HCEC 1CT (cell line): ENCODE measurements at regions not wholly inside any gene's neighbourhood (a gene's known extent, or its start where the extent isn't known, plus 50 kb on each side); places are given as distances from the start of the nearest gene placed in this dataset.

Experiments used
- DNase-seq: peaks from one replicate; pipeline ENCODE4 v3.0.0-alpha.2; 2017

GRCh38 chrX:109843963-109844751 lies 111.1 kb upstream of the ACSL4 start:
- no peak for DNase-seq

DNA sequence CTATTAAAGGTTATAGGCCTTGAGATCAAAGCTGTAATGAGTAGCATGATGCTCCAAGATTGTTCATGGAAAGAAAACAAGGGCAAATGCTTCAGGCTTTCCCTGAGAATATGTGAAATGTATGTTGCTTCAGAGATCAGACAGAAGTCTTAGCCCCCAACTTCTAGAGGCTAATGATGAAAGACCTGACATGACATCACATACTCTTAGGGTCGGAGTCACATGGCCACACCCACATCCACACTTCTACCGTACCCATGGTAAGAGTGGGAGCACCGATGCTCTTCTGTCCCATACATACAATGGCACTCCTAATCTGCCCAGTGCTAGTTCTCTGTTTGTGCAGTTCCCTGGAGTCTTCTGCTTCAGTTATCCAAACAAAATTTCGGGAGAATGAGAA lies 111.9 kb upstream of the ACSL4 start:
- no peak for DNase-seq

DNA sequence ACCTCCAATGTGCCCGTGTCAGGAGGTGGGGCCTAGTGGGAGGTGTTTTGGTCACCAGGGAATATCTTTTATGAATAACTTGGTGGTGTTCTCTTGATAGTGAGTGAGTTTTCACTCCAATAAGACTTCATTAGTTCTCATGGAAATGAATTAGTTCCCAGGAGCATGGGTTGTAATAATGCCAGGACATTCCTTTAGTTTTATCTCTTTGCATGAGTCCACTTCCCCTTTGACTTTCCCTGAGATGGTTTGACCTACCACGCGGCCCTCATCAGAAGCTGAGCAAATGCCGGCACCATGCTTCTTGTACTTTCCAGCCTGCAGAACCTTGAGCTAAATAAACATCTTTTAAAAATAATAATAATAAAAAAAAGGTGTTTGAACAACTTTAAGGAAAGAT lies 112.9 kb upstream of the ACSL4 start:
- no peak for DNase-seq

GRCh38 chrX:109847257-109848187 lies 114.5 kb upstream of the ACSL4 start:
- peak; percentile 86 for DNase-seq

- no peak for DNase-seq
Observed at GRCh38 chrX:109848461-109849050, 115.5 kb upstream of the ACSL4 start.

GRCh38 chrX:109854096-109854495 lies 121.0 kb upstream of the ACSL4 start:
- no peak for DNase-seq

- DNase-seq, result no peak
Observed at GRCh38 chrX:109855501-109855900, 122.4 kb upstream of the ACSL4 start.

DNA sequence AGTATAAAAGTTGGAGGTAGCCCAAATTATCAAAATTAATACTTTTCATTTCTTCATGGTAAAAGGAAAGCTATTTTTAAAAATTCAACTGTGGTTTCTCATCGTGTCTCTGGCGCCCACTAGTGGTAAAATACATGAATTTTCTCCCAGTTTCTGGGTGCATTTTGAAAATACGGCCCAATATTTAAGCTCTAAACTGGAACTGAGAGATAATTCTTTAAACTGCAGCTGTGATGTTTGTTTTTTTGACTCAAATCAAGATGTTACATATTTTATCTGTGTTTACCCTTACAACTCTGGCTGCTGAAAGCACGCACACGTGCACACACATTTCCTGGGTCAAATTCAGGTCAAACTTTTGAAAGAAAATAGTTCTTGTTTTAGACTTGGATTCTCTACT lies 123.9 kb upstream of the ACSL4 start:
- peak; percentile 45 for DNase-seq

DNA sequence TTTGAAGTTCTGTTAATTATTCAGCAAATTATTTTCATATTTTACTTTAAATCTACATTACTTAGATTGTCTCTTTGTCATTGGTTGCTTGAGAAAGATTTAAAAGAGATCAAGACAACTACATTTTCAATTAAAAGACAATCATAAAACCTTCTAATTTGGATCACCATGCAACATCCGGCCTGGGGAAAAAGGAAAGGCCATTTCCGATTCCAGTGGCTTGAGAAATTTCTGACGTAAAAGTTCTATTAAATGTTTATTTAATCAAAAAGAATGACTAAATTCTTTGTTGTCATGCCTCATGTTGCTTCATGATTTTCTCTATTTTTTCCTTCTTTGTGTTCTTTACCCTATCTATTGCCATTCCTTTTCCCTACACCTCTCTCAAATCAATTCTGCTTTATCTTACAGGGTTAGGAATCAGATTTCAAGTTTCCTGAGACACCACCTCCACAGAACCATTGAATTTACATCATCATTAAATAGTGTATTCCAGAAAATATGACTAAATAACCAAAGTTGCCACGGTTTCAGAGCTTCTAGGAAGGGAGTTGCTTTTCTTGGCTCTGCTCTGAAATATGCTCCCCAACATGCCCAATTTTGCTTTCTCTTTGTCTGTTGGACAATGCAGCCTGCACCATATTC lies 124.6 kb upstream of the ACSL4 start:
- peak; percentile 38 for DNase-seq

DNA sequence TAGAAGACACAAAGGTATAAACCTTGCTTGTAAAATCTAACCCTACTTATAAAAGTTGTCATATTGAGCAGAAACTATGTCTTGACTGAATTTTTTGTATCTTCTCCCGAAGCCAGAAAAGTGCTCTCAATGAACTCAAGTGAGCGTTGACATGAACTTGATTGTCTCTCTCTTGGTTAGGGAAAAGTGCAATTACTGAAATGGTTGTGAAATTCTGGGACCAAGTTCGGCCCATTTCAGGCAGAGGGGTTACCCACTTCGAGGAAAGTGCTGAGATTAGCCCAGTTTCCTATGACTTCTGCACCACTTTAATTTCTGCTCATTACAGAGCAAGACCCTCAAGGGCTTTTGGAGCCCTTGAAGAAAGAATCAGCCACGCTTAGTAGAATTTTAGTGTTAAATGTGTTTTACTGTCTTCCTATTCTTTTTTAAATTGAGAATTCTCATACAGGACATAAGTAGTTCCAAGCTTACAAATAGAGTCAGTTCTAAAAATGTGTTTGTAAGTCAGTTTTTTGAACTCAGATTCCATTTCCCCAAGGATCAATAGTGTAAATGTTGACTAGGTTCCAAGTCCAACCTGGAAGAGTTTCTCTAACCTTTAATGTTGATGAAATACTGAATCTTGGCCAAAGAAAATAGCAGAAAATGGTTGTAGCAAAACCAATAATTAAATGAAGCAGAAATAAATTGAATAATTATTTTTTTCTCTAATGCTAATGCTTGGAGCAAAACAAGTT lies 125.7 kb upstream of the ACSL4 start:
- no peak for DNase-seq

DNA sequence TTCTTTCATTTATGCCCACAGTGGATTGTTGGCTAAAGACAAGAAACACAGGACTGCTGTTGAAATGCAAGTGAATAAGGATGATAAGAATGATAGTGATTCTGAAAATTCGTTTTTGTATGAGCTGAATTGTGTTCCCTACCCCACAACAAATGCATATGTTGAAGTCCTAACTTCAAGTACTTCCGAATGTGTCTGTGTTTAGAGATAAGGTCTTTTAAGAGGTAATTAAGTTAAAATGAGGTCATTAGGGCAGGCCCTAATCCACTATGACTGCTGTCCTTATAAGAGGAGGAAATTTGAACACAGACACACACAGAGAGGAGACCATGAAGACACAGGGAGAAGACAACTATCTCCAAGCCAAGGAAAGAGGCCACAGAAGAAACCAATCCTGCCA lies 126.6 kb upstream of the ACSL4 start:
- no peak for DNase-seq

GRCh38 chrX:109862433-109862832 lies 129.4 kb upstream of the ACSL4 start:
- no peak for DNase-seq

DNA sequence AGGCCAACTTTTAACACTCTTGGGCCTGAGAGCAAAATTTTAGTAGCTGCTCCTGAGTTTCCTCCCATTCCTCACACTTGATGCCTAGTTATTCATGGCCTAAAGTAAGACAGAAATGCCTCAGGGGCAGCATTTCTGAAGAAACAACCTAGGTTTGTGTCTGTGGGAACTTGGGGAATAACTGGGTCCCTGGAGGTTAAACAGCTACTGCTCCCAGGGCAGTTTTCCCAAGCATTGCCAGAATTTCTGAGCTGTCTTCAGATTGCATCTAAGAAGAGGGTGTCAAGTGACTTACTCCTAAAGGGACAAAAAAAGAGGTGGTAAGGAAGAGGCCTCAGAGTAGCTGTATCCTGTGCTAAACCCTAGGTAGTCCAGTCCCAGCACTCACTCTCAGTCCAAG lies 130.8 kb upstream of the ACSL4 start:
- no peak for DNase-seq

GRCh38 chrX:109871121-109871888 lies 131.6 kb upstream of the TMEM164 start:
- DNase-seq, result no peak

DNA sequence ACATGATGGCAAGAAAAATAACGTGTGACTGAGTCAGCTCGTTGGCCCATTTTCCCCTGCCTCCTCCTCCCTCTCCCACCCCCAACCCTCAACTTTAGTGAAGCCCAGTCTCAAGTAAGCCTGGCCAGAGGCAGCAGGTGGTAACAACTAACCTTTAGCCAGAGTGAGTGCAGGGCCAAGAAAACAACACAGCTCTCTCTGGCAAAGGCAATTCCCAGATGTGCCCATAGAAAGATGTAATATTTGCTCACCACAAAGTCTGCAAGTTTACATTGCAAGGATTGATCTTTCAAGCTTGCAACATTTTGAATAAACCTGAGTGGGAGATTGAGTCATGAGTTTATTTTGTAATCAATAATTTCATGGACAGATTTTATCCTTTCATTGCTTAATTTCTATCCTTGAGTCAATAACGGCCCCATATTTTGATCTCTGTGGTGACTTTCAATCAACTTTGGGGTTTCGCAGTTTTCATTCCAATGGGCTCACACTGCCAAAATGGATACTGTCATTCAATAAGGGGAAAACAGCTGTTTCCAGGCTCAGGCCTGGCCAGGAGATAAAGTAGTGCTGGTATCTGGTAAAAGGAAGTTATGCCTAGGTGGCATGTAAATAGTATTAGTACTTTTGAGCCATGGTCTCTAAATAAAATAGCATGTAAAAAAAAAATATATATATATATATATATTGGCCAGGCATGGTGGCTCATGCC lies 130.7 kb upstream of the TMEM164 start:
- DNase-seq, result peak; percentile 62

DNA sequence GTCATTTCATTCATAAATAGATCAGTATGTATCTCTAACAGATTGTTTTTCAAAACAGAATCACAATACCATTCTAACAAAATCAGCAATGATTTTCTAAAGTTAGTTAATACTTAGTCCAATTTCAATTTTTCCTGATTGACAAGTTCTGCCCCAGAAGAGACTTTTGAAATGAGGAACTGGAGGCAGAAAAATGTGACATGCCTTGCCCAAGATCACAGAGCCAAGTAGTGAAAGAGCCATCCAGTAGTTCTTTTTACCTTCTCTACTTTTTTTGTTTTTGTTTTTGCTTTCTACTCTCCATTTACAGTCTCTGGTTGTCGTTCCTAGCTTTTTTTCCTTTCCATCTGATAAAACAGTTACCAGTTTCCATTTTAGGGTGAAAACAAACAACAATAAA lies 129.3 kb upstream of the TMEM164 start:
- DNase-seq, result no peak

- no peak for DNase-seq
Observed at GRCh38 chrX:109873983-109874382, 128.9 kb upstream of the TMEM164 start.

- DNase-seq, result no peak
Observed at GRCh38 chrX:109874548-109874947, 128.4 kb upstream of the TMEM164 start.

DNA sequence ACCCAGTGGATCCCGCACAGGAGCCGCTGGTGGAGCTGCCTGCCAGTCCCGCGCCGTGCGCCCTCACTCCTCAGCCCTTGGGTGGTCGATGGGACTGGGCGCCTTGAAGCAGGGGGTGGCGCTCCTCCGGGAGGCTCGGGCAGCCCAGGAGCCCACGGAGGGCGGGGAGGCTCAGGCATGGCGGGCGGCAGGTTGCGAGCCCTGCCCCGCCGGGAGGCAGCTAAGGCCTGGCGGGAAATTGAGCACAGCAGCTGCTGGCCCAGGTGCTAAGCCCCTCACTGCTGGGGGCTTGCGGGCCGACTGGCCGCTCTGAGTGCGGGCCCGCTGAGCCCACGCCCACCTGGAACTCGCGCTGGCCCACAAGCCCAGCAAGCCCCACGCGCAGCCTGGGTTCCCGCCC lies 127.1 kb upstream of the TMEM164 start:
- DNase-seq, result no peak

DNA sequence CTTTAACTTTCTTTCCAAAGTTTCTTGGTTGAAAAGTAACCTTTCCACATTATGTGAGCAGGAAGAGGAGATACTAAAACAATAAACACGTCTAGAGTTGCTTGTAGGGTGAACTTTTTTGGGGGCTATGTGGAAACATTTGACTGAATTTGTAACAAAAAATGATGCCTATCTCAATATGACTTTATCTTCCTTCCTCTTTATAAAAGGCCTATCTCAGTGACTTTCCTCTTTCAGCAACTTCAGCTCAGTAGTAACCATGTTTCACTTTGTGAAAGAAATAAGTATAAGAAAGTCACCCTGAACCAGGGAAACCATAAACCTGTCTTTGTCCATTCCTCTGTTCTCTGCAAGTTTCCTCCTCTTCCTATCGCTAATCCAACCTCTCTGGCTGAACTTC lies 124.7 kb upstream of the TMEM164 start:
- DNase-seq, result no peak

DNA sequence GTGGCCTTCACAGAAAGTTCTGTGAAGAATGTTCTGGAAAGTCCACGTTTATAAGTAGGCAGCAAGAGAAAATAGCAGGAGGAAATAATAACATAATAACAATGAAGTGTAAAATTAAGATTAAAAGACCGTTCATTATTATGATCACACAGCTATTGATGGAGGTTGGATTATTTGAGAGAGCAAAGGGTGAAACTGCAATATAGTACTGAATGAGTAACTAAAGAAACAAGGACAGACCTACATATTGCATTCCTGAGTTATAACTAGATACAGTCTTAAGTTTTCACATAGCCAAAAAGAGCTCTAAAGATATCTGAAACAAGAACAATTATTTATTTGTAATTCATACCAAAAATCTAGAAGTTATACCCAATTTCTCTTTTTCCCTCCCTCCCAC lies 122.9 kb upstream of the TMEM164 start:
- no peak for DNase-seq
